ENCODE measurements at regions not wholly inside any gene's neighbourhood (a gene's known extent, or its start where the extent isn't known, plus 50 kb on each side); places are given as distances from the start of the nearest gene placed in this dataset.

- no peak for TF ChIP-seq CTCF (IDR thresholded peaks at IDR 0.05; ENCODE audit: control extremely low read depth in 1 of 3, insufficient read depth in 1 of 3, low read depth in 1 of 3, low read length in 3 of 3)
- no peak for TF ChIP-seq JUND (IDR thresholded peaks at IDR 0.05; ENCODE audit: low read length)
- no peak for TF ChIP-seq TAF1 (IDR thresholded peaks at IDR 0.05; ENCODE audit: low read depth, low read length)
- no peak for TF ChIP-seq GABPA (IDR thresholded peaks at IDR 0.05; ENCODE audit: borderline replicate concordance, insufficient read depth, low read length)
- no peak for TF ChIP-seq SP1 (IDR thresholded peaks at IDR 0.05; ENCODE audit: low read depth, low read length)
Observed at GRCh38 chr9:90268613-90269012, 374.0 kb downstream of the DIRAS2 start.

All from H1 (cell line).